OCI-LY1 (cell line): ENCODE measurements at regions not wholly inside any gene's neighbourhood (a gene's known extent, or its start where the extent isn't known, plus 50 kb on each side); places are given as distances from the start of the nearest gene placed in this dataset.

Experiments
- EZH2 ChIP-seq: fragments of 200-600 bp; sonication (generic), shearing (Covaris generic); IDR thresholded peaks from 2 replicates; pipeline ENCODE4 v1.8.0; 2017; ENCODE audit warnings: borderline replicate concordance, mixed run types, mild to moderate bottlenecking, antibody characterized with exemption, low read length, moderate library complexity, mixed read lengths
- TF ChIP-seq, protein P1 (sequence below): fragments of 200-600 bp; sonication (generic), shearing (Covaris generic); IDR thresholded peaks from 2 replicates; pipeline ENCODE4 v1.5.1; 2017; ENCODE audit warnings: mild to moderate bottlenecking, antibody characterized with exemption, low read length, moderate library complexity, mixed read lengths

- TF ChIP-seq EZH2 = no peak
- TF ChIP-seq, protein P1, sequence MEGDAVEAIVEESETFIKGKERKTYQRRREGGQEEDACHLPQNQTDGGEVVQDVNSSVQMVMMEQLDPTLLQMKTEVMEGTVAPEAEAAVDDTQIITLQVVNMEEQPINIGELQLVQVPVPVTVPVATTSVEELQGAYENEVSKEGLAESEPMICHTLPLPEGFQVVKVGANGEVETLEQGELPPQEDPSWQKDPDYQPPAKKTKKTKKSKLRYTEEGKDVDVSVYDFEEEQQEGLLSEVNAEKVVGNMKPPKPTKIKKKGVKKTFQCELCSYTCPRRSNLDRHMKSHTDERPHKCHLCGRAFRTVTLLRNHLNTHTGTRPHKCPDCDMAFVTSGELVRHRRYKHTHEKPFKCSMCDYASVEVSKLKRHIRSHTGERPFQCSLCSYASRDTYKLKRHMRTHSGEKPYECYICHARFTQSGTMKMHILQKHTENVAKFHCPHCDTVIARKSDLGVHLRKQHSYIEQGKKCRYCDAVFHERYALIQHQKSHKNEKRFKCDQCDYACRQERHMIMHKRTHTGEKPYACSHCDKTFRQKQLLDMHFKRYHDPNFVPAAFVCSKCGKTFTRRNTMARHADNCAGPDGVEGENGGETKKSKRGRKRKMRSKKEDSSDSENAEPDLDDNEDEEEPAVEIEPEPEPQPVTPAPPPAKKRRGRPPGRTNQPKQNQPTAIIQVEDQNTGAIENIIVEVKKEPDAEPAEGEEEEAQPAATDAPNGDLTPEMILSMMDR = no peak
Observed at GRCh38 chr11:70641369-70641768, 243.0 kb downstream of the CTTN start.
